Activated CD4-positive, alpha-beta T cell treated with anti-CD3 and anti-CD28 coated beads, Interleukin-2, amount 10 ng/mL, durations not matched to agents 24 days and 14 days (primary cell): ENCODE measurements at regions not wholly inside any gene's neighbourhood (a gene's known extent, or its start where the extent isn't known, plus 50 kb on each side); places are given as distances from the start of the nearest gene placed in this dataset.

ENCODE experiments used
- DNase-seq: peaks from one replicate; pipeline ENCODE4 v3.0.0; 2022
- H3K27ac Mint-ChIP-seq: one replicate; pipeline ENCODE4 v1.8.0; 2022; ENCODE audit warnings: mild to moderate bottlenecking, mixed read lengths
- H3K27me3 Mint-ChIP-seq: one replicate; pipeline ENCODE4 v1.8.0; 2022; ENCODE audit warnings: mixed read lengths
- H3K36me3 Mint-ChIP-seq: one replicate; pipeline ENCODE4 v1.8.0; 2022; ENCODE audit warnings: low read depth, mild to moderate bottlenecking, mixed read lengths
- H3K4me1 Mint-ChIP-seq: one replicate; pipeline ENCODE4 v1.8.0; 2021; ENCODE audit warnings: mixed read lengths
- H3K4me3 Mint-ChIP-seq: one replicate; pipeline ENCODE4 v1.8.0; 2022; ENCODE audit warnings: mild to moderate bottlenecking, moderate library complexity, mixed read lengths
- H3K9me3 Mint-ChIP-seq: one replicate; pipeline ENCODE4 v1.8.0; 2021; ENCODE audit warnings: mixed read lengths
- intact Hi-C: fragments of 100-400 bp; cut with micrococcal nuclease; formaldehyde crosslinking; loops from one replicate; pipeline ENCODE4 v1.15.1; 2023

- peaks cover 26% of the 10 kb centered on the region for H3K4me1 Mint-ChIP-seq
- no peaks in the 10 kb centered on the region for H3K9me3 Mint-ChIP-seq
- no peak overlapping the region for H3K27ac Mint-ChIP-seq
- no peaks in the 10 kb centered on the region for H3K27me3 Mint-ChIP-seq
- DNase-seq, result peak; percentile 75
- no peak overlapping the region for H3K4me3 Mint-ChIP-seq
- intact Hi-C loops, result loop anchor here (1.0 to 2.0 kb wide), 2 partner anchors 18 to 33 kb away; a partner anchor contains a TSS
- H3K36me3 Mint-ChIP-seq, result no peaks in the 10 kb centered on the region
These were observed 130.5 kb downstream of the HFE start for GRCh38 chr6:26217714-26218075.

- H3K27ac Mint-ChIP-seq, result no peak overlapping the region
These were observed 131.6 kb downstream of the HFE start for GRCh38 chr6:26218824-26219223.

GRCh38 chr6:26220145-26220970 is 133.1 kb downstream of the HFE start:
- H3K36me3 Mint-ChIP-seq, result no peaks in the 10 kb centered on the region

More at GRCh38 chr6:26218824-26219223, 131.6 kb downstream of the HFE start:
- Mint-ChIP-seq H3K27me3 (no peaks in the 10 kb centered on the region), H3K4me1 (peaks cover 24% of the 10 kb centered on the region), H3K4me3 (no peak overlapping the region), H3K9me3 (no peaks in the 10 kb centered on the region), H3K36me3 (no peaks in the 10 kb centered on the region)
- no peak for DNase-seq
- intact Hi-C loops, result no loop called here

GRCh38 chr6:26221186-26221585 is 134.0 kb downstream of the HFE start:
- H3K9me3 Mint-ChIP-seq, result no peaks in the 10 kb centered on the region
- intact Hi-C loops, result no loop called here
- peaks cover 22% of the 10 kb centered on the region for H3K4me1 Mint-ChIP-seq
- DNase-seq, result no peak
- H3K4me3 Mint-ChIP-seq, result no peak overlapping the region
- H3K27ac Mint-ChIP-seq, result no peak overlapping the region
- H3K36me3 Mint-ChIP-seq, result no peaks in the 10 kb centered on the region
- no peaks in the 10 kb centered on the region for H3K27me3 Mint-ChIP-seq

More at GRCh38 chr6:26220145-26220970, 133.1 kb downstream of the HFE start:
- peak overlapping the region; percentile 74 for H3K27ac Mint-ChIP-seq
- DNase-seq, result no peak
- H3K9me3 Mint-ChIP-seq, result no peaks in the 10 kb centered on the region
- H3K27me3 Mint-ChIP-seq, result no peaks in the 10 kb centered on the region
- no peak overlapping the region for H3K4me3 Mint-ChIP-seq
- peaks cover 22% of the 10 kb centered on the region for H3K4me1 Mint-ChIP-seq
- intact Hi-C loops, result no loop called here

- peak; percentile 78 for DNase-seq
- Mint-ChIP-seq H3K9me3 (no peaks in the 10 kb centered on the region), H3K36me3 (peaks cover 2% of the 10 kb centered on the region), H3K27me3 (no peaks in the 10 kb centered on the region), H3K27ac (peak overlapping the region; percentile 87), H3K4me1 (peaks cover 30% of the 10 kb centered on the region), H3K4me3 (no peak overlapping the region)
- intact Hi-C loops, result no loop called here
These were observed 135.3 kb downstream of the HFE start for GRCh38 chr6:26222571-26222970.

- Mint-ChIP-seq H3K4me1 (peaks cover 33% of the 10 kb centered on the region), H3K27ac (no peak overlapping the region), H3K27me3 (no peaks in the 10 kb centered on the region), H3K4me3 (no peak overlapping the region), H3K9me3 (no peaks in the 10 kb centered on the region), H3K36me3 (peaks cover 2% of the 10 kb centered on the region)
- DNase-seq, result no peak
- intact Hi-C loops, result no loop called here
These were observed 136.0 kb downstream of the HFE start for GRCh38 chr6:26223228-26223627.

- Mint-ChIP-seq H3K9me3 (no peaks in the 10 kb centered on the region), H3K27ac (no peak overlapping the region), H3K4me1 (peaks cover 30% of the 10 kb centered on the region), H3K27me3 (no peaks in the 10 kb centered on the region), H3K4me3 (no peak overlapping the region), H3K36me3 (peaks cover 2% of the 10 kb centered on the region)
- intact Hi-C loops, result loop anchor here (1.0 to 2.0 kb wide), 3 partner anchors 8 to 17 kb away; a partner anchor contains a TSS
- peak; percentile 90 for DNase-seq
These were observed 136.7 kb downstream of the HFE start for GRCh38 chr6:26223650-26224546.

GRCh38 chr6:26224547-26224912 is 137.3 kb downstream of the HFE start:
- no peak for DNase-seq
- no peak overlapping the region for H3K27ac Mint-ChIP-seq
- H3K27me3 Mint-ChIP-seq, result no peaks in the 10 kb centered on the region
- no peaks in the 10 kb centered on the region for H3K9me3 Mint-ChIP-seq
- intact Hi-C loops, result loop anchor here (1.0 to 2.0 kb wide), 3 partner anchors 8 to 16 kb away; a partner anchor contains a TSS
- peaks cover 2% of the 10 kb centered on the region for H3K36me3 Mint-ChIP-seq
- no peak overlapping the region for H3K4me3 Mint-ChIP-seq
- H3K4me1 Mint-ChIP-seq, result peaks cover 30% of the 10 kb centered on the region

- Mint-ChIP-seq H3K27me3 (no peaks in the 10 kb centered on the region), H3K4me1 (peaks cover 27% of the 10 kb centered on the region), H3K9me3 (no peaks in the 10 kb centered on the region), H3K27ac (no peak overlapping the region), H3K4me3 (no peak overlapping the region), H3K36me3 (peaks cover 2% of the 10 kb centered on the region)
- peak; percentile 67 for DNase-seq
- intact Hi-C loops, result loop anchor here (1.0 to 2.0 kb wide), 3 partner anchors 7 to 16 kb away; a partner anchor contains a TSS
These were observed 138.0 kb downstream of the HFE start for GRCh38 chr6:26224940-26225847.

GRCh38 chr6:26225848-26226578 is 138.8 kb downstream of the HFE start:
- intact Hi-C loops, result loop anchor here (2.0 kb wide), 1 partner anchor 15 kb away; a partner anchor contains a TSS
- Mint-ChIP-seq H3K9me3 (no peaks in the 10 kb centered on the region), H3K36me3 (peaks cover 2% of the 10 kb centered on the region)

GRCh38 chr6:26226579-26226967 is 138.4 kb upstream of the BTN3A2 start:
- no peaks in the 10 kb centered on the region for H3K27me3 Mint-ChIP-seq
- peak overlapping the region; percentile 65 for H3K27ac Mint-ChIP-seq
- no peak for DNase-seq
- H3K4me3 Mint-ChIP-seq, result peak overlapping the region; percentile 15
- intact Hi-C loops, result no loop called here
- peaks cover 26% of the 10 kb centered on the region for H3K4me1 Mint-ChIP-seq
- H3K36me3 Mint-ChIP-seq, result peaks cover 2% of the 10 kb centered on the region
- H3K9me3 Mint-ChIP-seq, result no peaks in the 10 kb centered on the region

More at GRCh38 chr6:26225848-26226578, 138.8 kb downstream of the HFE start:
- Mint-ChIP-seq H3K27me3 (no peaks in the 10 kb centered on the region), H3K27ac (no peak overlapping the region), H3K4me1 (peaks cover 24% of the 10 kb centered on the region), H3K4me3 (peak overlapping the region; percentile 15)
- no peak for DNase-seq

- H3K36me3 Mint-ChIP-seq, result peaks cover 7% of the 10 kb centered on the region
- H3K4me3 Mint-ChIP-seq, result no peak overlapping the region
- H3K27ac Mint-ChIP-seq, result no peak overlapping the region
- H3K27me3 Mint-ChIP-seq, result no peaks in the 10 kb centered on the region
- no peaks in the 10 kb centered on the region for H3K9me3 Mint-ChIP-seq
- intact Hi-C loops, result no loop called here
- DNase-seq, result no peak
- H3K4me1 Mint-ChIP-seq, result peaks cover 43% of the 10 kb centered on the region
These were observed 134.6 kb upstream of the BTN3A2 start for GRCh38 chr6:26230351-26230750.
